ES-I3 (cell line): ENCODE measurements at regions not wholly inside any gene's neighbourhood (a gene's known extent, or its start where the extent isn't known, plus 50 kb on each side); places are given as distances from the start of the nearest gene placed in this dataset.

Experiments used
- H3K36me3 ChIP-seq: 2 replicates; pipeline ENCODE4 v1.6.1; 2013; ENCODE audit warnings: mild to moderate bottlenecking, low read length, control low read depth, moderate library complexity; ENCODE audit not compliant: insufficient read depth
- H3K4me1 ChIP-seq: 2 replicates; pipeline ENCODE4 v1.6.1; 2013; ENCODE audit warnings: mild to moderate bottlenecking, control low read depth, low read length; ENCODE audit not compliant: insufficient read depth
- H3K9ac ChIP-seq: 2 replicates; pipeline ENCODE4 v1.6.1; 2013; ENCODE audit warnings: low read depth, mild to moderate bottlenecking, low read length, moderate library complexity
- H3K9me3 ChIP-seq: 2 replicates; pipeline ENCODE4 v1.6.1; 2013; ENCODE audit warnings: mild to moderate bottlenecking, low read length, moderate library complexity; ENCODE audit not compliant: control insufficient read depth, insufficient read depth

- H3K9me3 ChIP-seq = no peaks in the 10 kb centered on the region
- no peaks in the 10 kb centered on the region for H3K4me1 ChIP-seq
- H3K9ac ChIP-seq = no peak overlapping the region
- no peaks in the 10 kb centered on the region for H3K36me3 ChIP-seq
Observed at GRCh38 chr5:164545507-164545906, 1040.1 kb downstream of the MAT2B start.

GRCh38 chr5:164553851-164554250, 1048.4 kb downstream of the MAT2B start:
- no peaks in the 10 kb centered on the region for H3K4me1 ChIP-seq
- H3K9me3 ChIP-seq = no peaks in the 10 kb centered on the region
- no peaks in the 10 kb centered on the region for H3K36me3 ChIP-seq

GRCh38 chr5:164555809-164556208, 1050.4 kb downstream of the MAT2B start:
- H3K9ac ChIP-seq = no peak overlapping the region
- no peaks in the 10 kb centered on the region for H3K4me1 ChIP-seq
- no peaks in the 10 kb centered on the region for H3K36me3 ChIP-seq
- H3K9me3 ChIP-seq = no peaks in the 10 kb centered on the region

More at GRCh38 chr5:164553851-164554250, 1048.4 kb downstream of the MAT2B start:
- no peak overlapping the region for H3K9ac ChIP-seq

GRCh38 chr5:164560216-164560615, 1054.8 kb downstream of the MAT2B start:
- no peak overlapping the region for H3K9ac ChIP-seq
- H3K9me3 ChIP-seq = no peaks in the 10 kb centered on the region
- H3K36me3 ChIP-seq = no peaks in the 10 kb centered on the region
- H3K4me1 ChIP-seq = no peaks in the 10 kb centered on the region

- no peaks in the 10 kb centered on the region for H3K36me3 ChIP-seq
- no peaks in the 10 kb centered on the region for H3K4me1 ChIP-seq
- no peaks in the 10 kb centered on the region for H3K9me3 ChIP-seq
- no peak overlapping the region for H3K9ac ChIP-seq
Observed at GRCh38 chr5:164561933-164562872, 1056.8 kb downstream of the MAT2B start.

GRCh38 chr5:164563370-164563769, 1058.0 kb downstream of the MAT2B start:
- no peak overlapping the region for H3K9ac ChIP-seq
- H3K9me3 ChIP-seq = no peaks in the 10 kb centered on the region
- no peaks in the 10 kb centered on the region for H3K36me3 ChIP-seq
- H3K4me1 ChIP-seq = no peaks in the 10 kb centered on the region

- Histone ChIP-seq H3K36me3 (no peaks in the 10 kb centered on the region), H3K4me1 (no peaks in the 10 kb centered on the region), H3K9me3 (no peaks in the 10 kb centered on the region), H3K9ac (no peak overlapping the region)
Observed at GRCh38 chr5:164573397-164573796, 1068.0 kb downstream of the MAT2B start.

GRCh38 chr5:164577201-164577600, 1071.8 kb downstream of the MAT2B start:
- H3K9me3 ChIP-seq = no peaks in the 10 kb centered on the region

GRCh38 chr5:164577742-164578141, 1072.3 kb downstream of the MAT2B start:
- no peak overlapping the region for H3K9ac ChIP-seq
- H3K36me3 ChIP-seq = no peaks in the 10 kb centered on the region
- H3K9me3 ChIP-seq = no peaks in the 10 kb centered on the region
- H3K4me1 ChIP-seq = no peaks in the 10 kb centered on the region

More at GRCh38 chr5:164577201-164577600, 1071.8 kb downstream of the MAT2B start:
- Histone ChIP-seq H3K36me3 (no peaks in the 10 kb centered on the region), H3K4me1 (no peaks in the 10 kb centered on the region), H3K9ac (no peak overlapping the region)

GRCh38 chr5:164578401-164578800, 1073.0 kb downstream of the MAT2B start:
- H3K9ac ChIP-seq = no peak overlapping the region
- H3K36me3 ChIP-seq = no peaks in the 10 kb centered on the region
- no peaks in the 10 kb centered on the region for H3K9me3 ChIP-seq
- H3K4me1 ChIP-seq = no peaks in the 10 kb centered on the region

- no peaks in the 10 kb centered on the region for H3K36me3 ChIP-seq
- H3K9ac ChIP-seq = no peak overlapping the region
- H3K9me3 ChIP-seq = no peaks in the 10 kb centered on the region
- no peaks in the 10 kb centered on the region for H3K4me1 ChIP-seq
Observed at GRCh38 chr5:164578911-164579310, 1073.5 kb downstream of the MAT2B start.

GRCh38 chr5:164580155-164580554, 1074.7 kb downstream of the MAT2B start:
- Histone ChIP-seq H3K4me1 (no peaks in the 10 kb centered on the region), H3K9ac (no peak overlapping the region), H3K36me3 (no peaks in the 10 kb centered on the region), H3K9me3 (no peaks in the 10 kb centered on the region)

GRCh38 chr5:164581889-164582288, 1076.5 kb downstream of the MAT2B start:
- Histone ChIP-seq H3K36me3 (no peaks in the 10 kb centered on the region), H3K4me1 (no peaks in the 10 kb centered on the region), H3K9me3 (no peaks in the 10 kb centered on the region), H3K9ac (no peak overlapping the region)

GRCh38 chr5:164593982-164594381, 1088.6 kb downstream of the MAT2B start:
- H3K4me1 ChIP-seq = no peaks in the 10 kb centered on the region
- H3K36me3 ChIP-seq = no peaks in the 10 kb centered on the region

GRCh38 chr5:164597293-164597900, 1092.0 kb downstream of the MAT2B start:
- H3K4me1 ChIP-seq = no peaks in the 10 kb centered on the region
- H3K9ac ChIP-seq = no peak overlapping the region
- no peaks in the 10 kb centered on the region for H3K9me3 ChIP-seq
- no peaks in the 10 kb centered on the region for H3K36me3 ChIP-seq

More at GRCh38 chr5:164593982-164594381, 1088.6 kb downstream of the MAT2B start:
- no peak overlapping the region for H3K9ac ChIP-seq
- no peaks in the 10 kb centered on the region for H3K9me3 ChIP-seq
